PC-3 (cell line): ENCODE measurements at regions not wholly inside any gene's neighbourhood (a gene's known extent, or its start where the extent isn't known, plus 50 kb on each side); places are given as distances from the start of the nearest gene placed in this dataset.
A peak's percentile ranks its signal among the peaks of the same experiment; 100 is the strongest.

ENCODE experiments used
- ATAC-seq: fragments of 200-7000 bp; cut with Tn5 transposase; 2 replicates; pipeline ENCODE4 v1.9.1; 2020; ENCODE audit warnings: mild to moderate bottlenecking, moderate library complexity
- BruUV-seq: library from RNA; stranded (reverse); fragments of 400-500 nt; replicated peaks from 2 replicates; lab custom pipeline; 2021; lab: Mats Ljungman, UMichigan
- CTCF ChIA-PET: fragments of 300-600 bp; sonication (Branson Sonifier 250); formaldehyde crosslinking; loops from one replicate; lab custom pipeline; 2022; ENCODE audit warnings: antibody characterized with exemption; lab: Charles Lee
- POLR2A ChIA-PET: fragments of 300-600 bp; sonication (Branson Sonifier 250); formaldehyde crosslinking; loops from one replicate; lab custom pipeline; 2022; ENCODE audit warnings: antibody characterized with exemption; ENCODE audit not compliant: unreplicated experiment; lab: Charles Lee
- DNase-seq: peaks from one replicate; pipeline ENCODE4 v3.0.0-alpha.2; 2015
- H2AFZ ChIP-seq: fragments of 300-600 bp; sonication (generic); 2 replicates; pipeline ENCODE4 v1.6.0; 2016; ENCODE audit warnings: antibody characterized with exemption, low read length
- H3F3A ChIP-seq: fragments of 300-600 bp; sonication (generic); one replicate; pipeline ENCODE4 v1.6.0; 2017; ENCODE audit warnings: antibody characterized with exemption, low read length, control low read depth, mild to moderate bottlenecking; ENCODE audit not compliant: unreplicated experiment
- H3K27ac ChIP-seq: fragments of 300-600 bp; sonication (generic); 2 replicates; pipeline ENCODE4 v1.5.1; 2016; ENCODE audit warnings: mild to moderate bottlenecking, low read length
- H3K27me3 ChIP-seq: fragments of 300-600 bp; sonication (generic); 2 replicates; pipeline ENCODE4 v1.6.1; 2016; ENCODE audit warnings: low read length, mixed read lengths
- H3K36me3 ChIP-seq: fragments of 300-600 bp; sonication (generic); 2 replicates; pipeline ENCODE4 v1.6.1; 2016; ENCODE audit warnings: low read depth, mixed run types, low read length, mixed read lengths
- H3K4me1 ChIP-seq: fragments of 300-600 bp; sonication (generic); 2 replicates; pipeline ENCODE4 v1.5.1; 2016; ENCODE audit warnings: low read length; ENCODE audit not compliant: insufficient read depth
- H3K4me2 ChIP-seq: fragments of 300-600 bp; sonication (generic); 2 replicates; pipeline ENCODE4 v1.6.0; 2016; ENCODE audit warnings: low read length
- H3K4me3 ChIP-seq: fragments of 300-600 bp; sonication (generic); 2 replicates; pipeline ENCODE4 v1.5.1; 2016; ENCODE audit warnings: mild to moderate bottlenecking, low read length, mixed read lengths
- H3K79me2 ChIP-seq: fragments of 300-600 bp; sonication (generic); 2 replicates; pipeline ENCODE4 v1.6.1; 2017; ENCODE audit warnings: low read length, mixed read lengths
- H3K9ac ChIP-seq: fragments of 300-600 bp; sonication (generic); 2 replicates; pipeline ENCODE4 v1.6.0; 2016; ENCODE audit warnings: mild to moderate bottlenecking, low read length
- H3K9me2 ChIP-seq: fragments of 300-600 bp; sonication (generic); replicated peaks from 2 replicates; pipeline ENCODE4 v1.6.1; 2016; ENCODE audit warnings: mixed run types, low read length, mixed read lengths
- H3K9me3 ChIP-seq: fragments of 300-600 bp; sonication (generic); 2 replicates; pipeline ENCODE4 v1.6.1; 2016; ENCODE audit warnings: low read length, mixed read lengths
- H4K20me1 ChIP-seq: fragments of 300-600 bp; sonication (generic); 2 replicates; pipeline ENCODE4 v1.6.1; 2016; ENCODE audit warnings: low read length, mixed read lengths
- CTCF ChIP-seq: fragments of 300-600 bp; sonication (generic); conservative IDR thresholded peaks from 2 replicates; pipeline ENCODE4 v1.5.1; 2017; ENCODE audit warnings: antibody characterized with exemption, low read depth, mild to moderate bottlenecking, low read length
- EZH2 ChIP-seq: fragments of 300-600 bp; sonication (generic); IDR thresholded peaks from one replicate; pipeline ENCODE4 v1.6.1; 2017; ENCODE audit warnings: antibody characterized with exemption, mild to moderate bottlenecking, low read length; ENCODE audit not compliant: unreplicated experiment
- EZH2phosphoT487 ChIP-seq: fragments of 300-600 bp; sonication (generic); IDR thresholded peaks from 2 replicates; pipeline ENCODE4 v1.6.1; 2018; ENCODE audit warnings: mild to moderate bottlenecking, antibody characterized with exemption, low read length, borderline replicate concordance
- intact Hi-C: fragments of 100-400 bp; cut with micrococcal nuclease; formaldehyde crosslinking; loops from 2 replicates; pipeline ENCODE4 v1.9.0; 2023

DNA sequence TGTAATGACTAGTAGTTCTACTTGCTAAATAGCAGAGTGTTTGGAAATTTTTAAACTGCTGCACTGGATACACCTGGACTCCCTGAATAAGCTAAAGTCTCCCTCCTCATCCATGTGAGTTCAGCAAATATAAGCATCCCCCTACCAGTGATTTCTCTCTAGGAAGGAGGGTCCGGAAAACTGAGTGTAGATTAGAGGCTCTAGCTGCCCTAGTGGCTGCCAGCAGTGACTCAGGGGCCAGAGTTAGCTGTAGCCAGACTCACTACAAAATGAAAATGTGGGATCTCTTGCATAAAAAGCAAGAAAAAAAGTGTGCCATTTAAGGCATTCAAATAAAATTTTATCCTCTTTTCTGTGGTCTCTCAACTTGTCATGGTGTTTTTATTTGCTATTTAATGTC, 485.0 kb upstream of the ATP11B start:
- Histone ChIP-seq H3K9me3 (no peaks in the 10 kb centered on the region), H4K20me1 (no peaks in the 10 kb centered on the region), H2AFZ (no peak overlapping the region), H3K27me3 (no peaks in the 10 kb centered on the region), H3K4me3 (no peak overlapping the region), H3K79me2 (no peaks in the 10 kb centered on the region), H3F3A (no peaks in the 10 kb centered on the region), H3K9ac (no peak overlapping the region), H3K27ac (no peak overlapping the region), H3K9me2 (no peaks in the 10 kb centered on the region), H3K36me3 (no peaks in the 10 kb centered on the region), H3K4me1 (peaks cover 9% of the 10 kb centered on the region), H3K4me2 (no peak overlapping the region)
- intact Hi-C loops, result no loop called here
- no TSS peak for BruUV-seq
- ChIA-PET CTCF (no interaction called here), POLR2A (no interaction called here)
- TF ChIP-seq EZH2phosphoT487 (no peak), EZH2 (no peak), CTCF (no peak)
- ATAC-seq, result no peak
- DNase-seq, result no peak

DNA sequence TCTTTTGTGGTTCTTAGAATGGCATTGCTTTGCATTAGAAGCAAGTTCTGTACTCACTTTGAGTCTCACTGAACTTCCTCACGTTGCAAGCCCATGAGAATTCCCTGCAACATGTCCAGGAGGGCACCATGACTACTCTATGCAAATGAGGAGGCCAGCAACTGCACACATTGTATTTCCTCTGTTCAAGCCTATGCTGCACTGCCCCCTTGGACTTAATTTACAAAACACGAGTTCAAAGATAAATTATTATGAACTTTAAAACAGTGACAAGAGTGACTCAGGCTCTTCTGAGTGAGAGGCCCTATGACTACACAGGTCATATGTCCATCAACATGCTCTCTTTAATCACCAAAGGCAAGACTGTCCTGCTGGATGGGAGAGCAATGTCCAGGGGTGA, 484.2 kb upstream of the ATP11B start:
- H2AFZ ChIP-seq, result peak overlapping the region; percentile 19; the same call in 1 of the 2 replicates
- no peak overlapping the region for H3K4me3 ChIP-seq
- no peaks in the 10 kb centered on the region for H3K9me3 ChIP-seq
- no peak overlapping the region for H3K4me2 ChIP-seq
- DNase-seq (peak; percentile 32), ATAC-seq (peak; percentile 71)
- H4K20me1 ChIP-seq, result no peaks in the 10 kb centered on the region
- H3K9me2 ChIP-seq, result no peaks in the 10 kb centered on the region
- intact Hi-C loops, result no loop called here
- ChIA-PET POLR2A (no interaction called here), CTCF (no interaction called here)
- H3K9ac ChIP-seq, result no peak overlapping the region
- H3K79me2 ChIP-seq, result no peaks in the 10 kb centered on the region
- no peak overlapping the region for H3K27ac ChIP-seq
- H3F3A ChIP-seq, result no peaks in the 10 kb centered on the region
- no peaks in the 10 kb centered on the region for H3K36me3 ChIP-seq
- no peaks in the 10 kb centered on the region for H3K27me3 ChIP-seq
- H3K4me1 ChIP-seq, result peaks cover 9% of the 10 kb centered on the region
- TF ChIP-seq CTCF (no peak), EZH2 (no peak), EZH2phosphoT487 (no peak)
- no TSS peak for BruUV-seq

DNA sequence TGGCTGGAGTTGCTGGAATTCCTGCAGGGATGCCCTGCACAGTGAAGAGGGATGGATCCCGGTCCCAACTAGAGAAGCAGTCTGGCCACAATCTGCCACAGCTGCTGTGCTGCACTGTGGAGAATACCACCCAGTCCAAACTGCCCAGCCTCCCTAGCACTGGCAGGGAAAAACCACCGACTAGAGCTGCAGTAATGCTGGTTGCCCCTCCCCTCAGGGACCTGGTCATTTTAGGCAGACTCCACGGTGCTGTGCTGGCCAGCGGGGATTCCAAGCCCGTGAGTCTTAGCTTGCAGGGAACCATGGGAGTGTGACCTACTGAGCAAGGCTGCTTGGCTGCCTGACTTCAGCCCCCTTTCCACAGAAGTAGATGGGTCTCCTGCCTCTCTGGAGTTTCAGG, 478.0 kb upstream of the ATP11B start:
- no peak for DNase-seq
- Histone ChIP-seq H3K79me2 (no peaks in the 10 kb centered on the region), H3K27ac (no peak overlapping the region), H3K27me3 (no peaks in the 10 kb centered on the region), H3K4me2 (no peak overlapping the region), H3K4me1 (no peaks in the 10 kb centered on the region), H3K9me2 (no peaks in the 10 kb centered on the region), H3K4me3 (no peak overlapping the region), H3K9ac (no peak overlapping the region), H2AFZ (no peak overlapping the region), H3F3A (no peaks in the 10 kb centered on the region), H3K36me3 (0 out of 2 replicates have a peak, but pooled peaks cover 6% of the 10 kb centered on the region), H4K20me1 (no peaks in the 10 kb centered on the region), H3K9me3 (no peaks in the 10 kb centered on the region)
- intact Hi-C loops, result no loop called here
- CTCF ChIA-PET, result no interaction called here
- no peak for TF ChIP-seq EZH2phosphoT487
- TF ChIP-seq CTCF, result no peak
- TF ChIP-seq EZH2, result no peak
- no peak for ATAC-seq
- no TSS peak for BruUV-seq
- POLR2A ChIA-PET, result no interaction called here
